ACC112 (cell line): ENCODE measurements at regions not wholly inside any gene's neighbourhood (a gene's known extent, or its start where the extent isn't known, plus 50 kb on each side); places are given as distances from the start of the nearest gene placed in this dataset.
"Not testable (repeated sequence)": the region's sequence is repeated elsewhere in the genome, so short reads cannot be mapped to it uniquely, and the experiment has no call there.

Experiments used
- H2AFZ ChIP-seq: fragments of 200-600 bp; sonication (generic); one replicate; pipeline ENCODE4 v1.6.0; 2017; ENCODE audit warnings: antibody characterized with exemption, low read length; ENCODE audit not compliant: unreplicated experiment
- H3K27ac ChIP-seq: fragments of 200-600 bp; sonication (generic); 2 replicates; pipeline ENCODE4 v1.5.1; 2014; ENCODE audit warnings: low read depth, mild to moderate bottlenecking, antibody characterized with exemption, low read length, moderate library complexity
- H3K27me3 ChIP-seq: fragments of 200-600 bp; sonication (generic); 2 replicates; pipeline ENCODE4 v1.6.1; 2014; ENCODE audit warnings: mild to moderate bottlenecking, antibody characterized with exemption, low read length, moderate library complexity, mixed read lengths; ENCODE audit not compliant: insufficient read depth
- H3K36me3 ChIP-seq: fragments of 200-600 bp; sonication (generic); 2 replicates; pipeline ENCODE4 v1.6.1; 2016; ENCODE audit warnings: mild to moderate bottlenecking, antibody characterized with exemption, low read length, moderate library complexity, mixed read lengths; ENCODE audit not compliant: insufficient read depth
- H3K4me1 ChIP-seq: fragments of 200-600 bp; sonication (generic); one replicate; pipeline ENCODE4 v1.6.1; 2016; ENCODE audit warnings: low read length, mixed read lengths; ENCODE audit not compliant: insufficient read depth, unreplicated experiment, control insufficient read depth
- H3K4me3 ChIP-seq: fragments of 200-600 bp; sonication (generic); 2 replicates; pipeline ENCODE4 v1.5.1; 2014; ENCODE audit warnings: mild to moderate bottlenecking, low read depth, low read length
- H3K79me2 ChIP-seq: fragments of 200-600 bp; sonication (generic); one replicate; pipeline ENCODE4 v1.6.0; 2016; ENCODE audit warnings: low read length; ENCODE audit not compliant: control insufficient read depth, unreplicated experiment, insufficient read depth

DNA sequence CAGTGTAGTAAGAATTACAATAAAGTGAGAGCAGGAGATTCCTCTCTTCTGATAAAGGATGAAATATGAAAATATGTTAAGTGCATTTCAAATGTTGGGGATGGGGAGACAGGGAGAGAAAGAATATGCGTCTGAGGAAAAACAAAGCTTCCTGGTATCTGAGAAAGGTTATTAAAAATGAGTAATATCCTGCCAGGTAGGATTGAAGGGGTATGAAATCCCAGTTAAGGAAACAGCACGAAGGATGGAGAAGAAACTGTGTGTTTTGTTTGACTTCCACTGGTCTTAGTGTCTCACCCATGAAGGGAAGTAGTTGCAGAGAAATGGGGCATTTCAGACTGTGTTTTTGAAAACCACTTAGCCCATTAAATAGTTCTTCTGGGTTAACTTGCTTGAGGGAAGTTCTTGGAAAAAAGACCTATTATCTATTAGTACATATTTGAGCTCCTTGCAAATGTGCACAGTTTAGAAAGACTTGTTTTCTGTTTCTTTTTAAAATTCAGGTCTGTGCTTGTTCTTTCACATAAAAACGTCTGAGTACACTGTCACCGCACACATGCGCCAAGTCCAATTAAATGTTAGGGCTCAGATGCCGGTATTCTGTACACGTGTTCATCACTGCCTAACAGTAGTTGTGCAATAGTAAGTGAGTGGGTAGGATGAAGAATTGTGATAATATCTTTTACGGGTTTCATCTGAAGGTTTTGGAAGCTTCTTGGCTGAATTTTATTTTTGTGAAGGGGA, 196.1 kb upstream of the P2RY1 start:
- no peaks in the 10 kb centered on the region for H3K4me1 ChIP-seq

DNA sequence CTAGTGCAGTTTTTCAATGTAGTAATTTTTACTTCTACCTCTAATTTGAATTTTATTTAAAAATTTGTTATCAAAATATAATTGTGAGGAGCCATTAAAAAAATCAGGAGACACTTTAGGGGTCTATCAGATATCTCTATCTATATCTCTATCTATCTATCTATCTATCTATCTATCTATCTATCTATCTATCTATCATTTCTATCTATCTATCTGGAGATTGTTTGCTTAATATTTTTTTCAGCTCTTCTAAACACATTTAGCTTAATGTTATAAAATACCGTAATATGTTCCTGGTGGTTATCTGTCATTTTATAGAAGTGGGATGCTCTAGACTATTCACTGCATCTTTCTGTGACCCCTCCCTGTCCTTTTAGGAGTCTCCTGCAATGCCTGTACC, 193.7 kb upstream of the P2RY1 start:
- Histone ChIP-seq H3K27ac (no peak overlapping the region), H3K4me3 (no peak overlapping the region), H3K36me3 (no peaks in the 10 kb centered on the region), H3K4me1 (no peaks in the 10 kb centered on the region), H3K79me2 (no peaks in the 10 kb centered on the region), H3K27me3 (no peaks in the 10 kb centered on the region; the same call in 1 of the 2 replicates), H2AFZ (no peak overlapping the region)

More for the DNA sequence above, 196.1 kb upstream of the P2RY1 start:
- Histone ChIP-seq H3K27ac (no peak overlapping the region), H3K79me2 (no peaks in the 10 kb centered on the region), H2AFZ (peak overlapping the region; percentile 13), H3K27me3 (no peaks in the 10 kb centered on the region; the same call in 1 of the 2 replicates), H3K36me3 (no peaks in the 10 kb centered on the region), H3K4me3 (no peak overlapping the region)

GRCh38 chr3:152642658-152643057, 192.3 kb upstream of the P2RY1 start:
- Histone ChIP-seq H3K4me3 (no peak overlapping the region), H3K36me3 (no peaks in the 10 kb centered on the region), H3K27me3 (no peaks in the 10 kb centered on the region; the same call in 1 of the 2 replicates), H2AFZ (no peak overlapping the region), H3K27ac (no peak overlapping the region), H3K79me2 (no peaks in the 10 kb centered on the region), H3K4me1 (no peaks in the 10 kb centered on the region)

DNA sequence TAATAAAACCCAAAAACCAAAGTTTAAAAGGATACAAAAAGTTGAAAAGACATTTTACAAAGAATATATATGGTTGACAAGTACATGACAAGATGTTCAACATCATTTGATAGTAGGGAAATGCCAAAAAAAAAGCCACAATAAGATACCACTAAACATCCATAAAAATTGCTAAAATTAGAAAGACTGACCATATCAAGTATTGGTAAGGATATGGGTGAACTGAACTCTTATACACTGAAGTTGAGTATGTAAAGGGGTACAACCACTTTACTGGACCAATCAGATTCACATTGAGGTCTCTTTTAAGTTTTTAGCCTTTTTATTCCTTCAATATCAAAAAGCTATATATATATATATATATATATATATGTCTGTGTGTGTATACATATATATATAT, 190.5 kb upstream of the P2RY1 start:
- H2AFZ ChIP-seq, result no peak overlapping the region
- H3K4me3 ChIP-seq, result no peak overlapping the region
- no peaks in the 10 kb centered on the region for H3K79me2 ChIP-seq
- no peaks in the 10 kb centered on the region for H3K4me1 ChIP-seq
- H3K27ac ChIP-seq, result no peak overlapping the region
- no peaks in the 10 kb centered on the region for H3K36me3 ChIP-seq
- no peaks in the 10 kb centered on the region; the same call in 1 of the 2 replicates for H3K27me3 ChIP-seq

DNA sequence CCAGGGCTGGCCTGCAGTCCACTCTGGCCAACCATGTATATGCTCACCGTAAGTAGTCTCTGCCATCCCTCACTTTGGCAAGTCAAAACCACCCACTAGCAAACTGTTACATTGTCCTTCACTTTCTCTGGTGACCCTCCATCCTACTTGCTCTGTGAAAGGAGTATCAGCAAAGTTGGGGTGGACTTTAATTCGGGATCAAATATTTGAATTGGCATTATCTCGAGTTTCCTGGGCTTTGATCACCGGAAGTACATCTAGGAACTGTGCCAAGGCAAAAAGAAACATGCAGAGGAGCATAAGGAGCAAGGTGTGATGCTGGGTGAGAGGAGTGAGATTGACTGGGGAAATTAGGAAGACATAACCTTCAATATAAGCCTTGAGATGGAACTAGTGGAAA, 188.9 kb upstream of the P2RY1 start:
- Histone ChIP-seq H3K4me1 (no peaks in the 10 kb centered on the region), H3K27ac (no peak overlapping the region), H3K27me3 (no peaks in the 10 kb centered on the region), H3K79me2 (no peaks in the 10 kb centered on the region), H3K4me3 (no peak overlapping the region), H3K36me3 (no peaks in the 10 kb centered on the region), H2AFZ (no peak overlapping the region)

DNA sequence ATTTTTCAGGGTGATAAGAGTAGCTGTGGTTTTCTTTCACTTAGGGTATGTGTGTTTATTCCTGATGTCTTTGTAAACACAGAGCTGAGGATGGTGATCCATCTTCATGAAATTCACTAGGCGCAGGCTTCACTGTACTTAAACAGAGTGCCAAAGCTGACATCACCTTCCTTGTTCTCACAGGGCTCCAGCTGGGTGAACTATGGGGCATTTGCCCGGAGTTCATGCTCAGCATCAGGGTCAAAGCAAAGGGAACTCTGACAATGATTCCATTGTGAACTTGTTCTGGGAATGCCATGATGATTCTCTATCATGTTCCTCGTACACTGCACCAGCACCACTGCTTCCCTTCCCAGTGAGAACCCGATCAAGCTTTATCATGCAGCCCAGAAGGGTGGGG, 184.8 kb upstream of the P2RY1 start:
- Histone ChIP-seq H3K4me1 (no peaks in the 10 kb centered on the region), H3K79me2 (no peaks in the 10 kb centered on the region), H3K27ac (no peak overlapping the region), H3K27me3 (no peaks in the 10 kb centered on the region), H2AFZ (peak overlapping the region; percentile 16), H3K4me3 (no peak overlapping the region), H3K36me3 (no peaks in the 10 kb centered on the region)

- H3K36me3 ChIP-seq, H2AFZ ChIP-seq, H3K27me3 ChIP-seq, H3K4me3 ChIP-seq, H3K27ac ChIP-seq, H3K4me1 ChIP-seq, H3K79me2 ChIP-seq: not testable (repeated sequence)
Observed at GRCh38 chr3:152650923-152651322, 184.0 kb upstream of the P2RY1 start.

DNA sequence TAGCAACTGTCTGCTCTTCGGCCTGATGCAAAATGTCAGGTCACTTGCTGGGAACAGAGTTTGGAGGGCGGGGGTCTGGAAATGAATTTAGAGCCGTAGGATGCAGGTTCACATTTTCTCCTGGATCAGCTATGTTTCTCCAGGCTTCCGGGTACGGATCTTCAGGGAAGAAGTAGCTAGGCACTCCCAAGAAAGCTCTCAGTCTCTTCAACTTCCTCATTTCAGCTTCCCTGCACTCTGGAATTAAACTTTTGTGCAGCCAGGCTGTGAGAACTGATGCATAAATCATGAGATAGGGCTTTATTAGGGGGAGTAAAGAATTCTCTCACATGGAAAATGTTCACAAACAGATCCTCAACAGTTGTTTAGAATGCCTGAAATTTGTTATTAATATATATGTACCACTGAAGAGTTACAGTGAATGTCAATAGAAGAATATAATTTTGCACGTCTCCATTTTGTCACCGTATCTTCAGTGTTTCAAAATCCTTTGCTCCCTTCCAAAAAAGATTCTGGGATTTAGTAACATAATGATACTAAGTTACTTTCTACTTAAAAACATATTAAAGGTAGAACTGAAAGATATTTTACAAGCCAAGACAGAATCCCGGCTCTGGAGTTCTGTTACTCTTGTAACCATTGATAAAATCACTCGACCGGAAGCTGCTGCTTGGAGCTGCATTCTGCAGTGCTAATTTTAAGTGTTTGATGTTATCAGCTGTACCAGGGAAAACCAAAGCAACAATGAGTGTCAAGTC, 178.5 kb upstream of the P2RY1 start:
- Histone ChIP-seq H2AFZ (no peak overlapping the region), H3K79me2 (no peaks in the 10 kb centered on the region), H3K36me3 (no peaks in the 10 kb centered on the region), H3K27me3 (no peaks in the 10 kb centered on the region), H3K4me1 (no peaks in the 10 kb centered on the region), H3K27ac (no peak overlapping the region), H3K4me3 (no peak overlapping the region)

DNA sequence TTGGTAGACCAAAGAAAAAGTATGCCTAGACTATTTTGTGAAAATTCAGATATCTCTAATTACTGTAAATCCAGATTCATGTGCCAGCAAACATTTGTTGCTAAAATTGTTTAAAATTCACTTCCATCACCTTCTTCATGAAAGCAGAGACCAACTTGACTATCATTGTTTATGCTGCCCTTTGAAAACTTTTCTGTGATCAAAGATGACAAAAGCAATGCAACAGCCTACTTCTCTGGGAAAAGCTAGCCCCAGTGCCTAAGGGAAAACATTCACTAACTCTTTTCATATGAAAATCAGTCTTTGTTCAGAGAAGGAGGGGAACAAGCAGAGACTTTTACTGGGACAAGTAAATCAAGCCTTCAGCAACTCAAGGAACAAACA, 178.0 kb upstream of the P2RY1 start:
- Histone ChIP-seq H2AFZ (no peak overlapping the region), H3K4me3 (no peak overlapping the region), H3K79me2 (no peaks in the 10 kb centered on the region), H3K27ac (no peak overlapping the region), H3K4me1 (no peaks in the 10 kb centered on the region), H3K36me3 (no peaks in the 10 kb centered on the region), H3K27me3 (no peaks in the 10 kb centered on the region)

- H3K4me3 ChIP-seq, result no peak overlapping the region
- H3K4me1 ChIP-seq, result no peaks in the 10 kb centered on the region
- H3K79me2 ChIP-seq, result no peaks in the 10 kb centered on the region
- H3K27me3 ChIP-seq, result no peaks in the 10 kb centered on the region
- H3K36me3 ChIP-seq, result no peaks in the 10 kb centered on the region
- no peak overlapping the region for H3K27ac ChIP-seq
- no peak overlapping the region for H2AFZ ChIP-seq
Observed at GRCh38 chr3:152658977-152659720, 175.8 kb upstream of the P2RY1 start.
